ENCODE measurements at regions not wholly inside any gene's neighbourhood (a gene's known extent, or its start where the extent isn't known, plus 50 kb on each side); places are given as distances from the start of the nearest gene placed in this dataset.
A peak's percentile ranks its signal among the peaks of the same experiment; 100 is the strongest.

GRCh38 chr20:60820918-60821317 lies 431.1 kb upstream of the CDH4 start:
- DNase-seq (ENCODE audit: low read depth in 2 of 2): no peak

- DNase-seq (ENCODE audit: low read depth in 2 of 2): no peak
Measured at GRCh38 chr20:60822699-60823607, 429.1 kb upstream of the CDH4 start.

- no peak for DNase-seq (ENCODE audit: low read depth in 2 of 2)
Measured at GRCh38 chr20:60835876-60836275, 416.2 kb upstream of the CDH4 start.

- no peak for DNase-seq (ENCODE audit: low read depth in 2 of 2)
Measured at GRCh38 chr20:60837173-60837770, 414.8 kb upstream of the CDH4 start.

- DNase-seq (ENCODE audit: low read depth in 2 of 2): no peak
Measured at GRCh38 chr20:60838297-60838696, 413.8 kb upstream of the CDH4 start.

- DNase-seq (ENCODE audit: low read depth in 2 of 2): no peak
Measured at GRCh38 chr20:60840971-60841370, 411.1 kb upstream of the CDH4 start.

- DNase-seq (ENCODE audit: low read depth in 2 of 2): no peak
Measured at GRCh38 chr20:60845146-60845545, 406.9 kb upstream of the CDH4 start.

GRCh38 chr20:60851826-60852704 lies 400.0 kb upstream of the CDH4 start:
- no peak for DNase-seq (ENCODE audit: low read depth in 2 of 2)

GRCh38 chr20:60857708-60858107 lies 394.4 kb upstream of the CDH4 start:
- DNase-seq (ENCODE audit: low read depth in 2 of 2): peak; percentile 0 to 21

- DNase-seq (ENCODE audit: low read depth in 2 of 2): no peak
Measured at GRCh38 chr20:60862601-60863000, 389.5 kb upstream of the CDH4 start.

- DNase-seq (ENCODE audit: low read depth in 2 of 2): no peak
Measured at GRCh38 chr20:60863548-60863947, 388.5 kb upstream of the CDH4 start.

GRCh38 chr20:60867589-60867988 lies 384.5 kb upstream of the CDH4 start:
- DNase-seq (ENCODE audit: low read depth in 2 of 2): no peak

GRCh38 chr20:60868316-60868891 lies 383.7 kb upstream of the CDH4 start:
- DNase-seq (ENCODE audit: low read depth in 2 of 2): no peak

- no peak for DNase-seq (ENCODE audit: low read depth in 2 of 2)
Measured at GRCh38 chr20:60869087-60869486, 383.0 kb upstream of the CDH4 start.

GRCh38 chr20:60869625-60870024 lies 382.4 kb upstream of the CDH4 start:
- DNase-seq (ENCODE audit: low read depth in 2 of 2): no peak

- DNase-seq (ENCODE audit: low read depth in 2 of 2): no peak
Measured at GRCh38 chr20:60870040-60870439, 382.0 kb upstream of the CDH4 start.

- DNase-seq (ENCODE audit: low read depth in 2 of 2): no peak
Measured at GRCh38 chr20:60872224-60872623, 379.8 kb upstream of the CDH4 start.

GRCh38 chr20:60877071-60877857 lies 374.8 kb upstream of the CDH4 start:
- no peak for DNase-seq (ENCODE audit: low read depth in 2 of 2)

- no peak for DNase-seq (ENCODE audit: low read depth in 2 of 2)
Measured at GRCh38 chr20:60882836-60883235, 369.2 kb upstream of the CDH4 start.

GRCh38 chr20:60883496-60883895 lies 368.6 kb upstream of the CDH4 start:
- DNase-seq (ENCODE audit: low read depth in 2 of 2): no peak

GRCh38 chr20:60884277-60884676 lies 367.8 kb upstream of the CDH4 start:
- DNase-seq (ENCODE audit: low read depth in 2 of 2): no peak
